Osteocyte (in vitro differentiated cells): ENCODE measurements at regions not wholly inside any gene's neighbourhood (a gene's known extent, or its start where the extent isn't known, plus 50 kb on each side); places are given as distances from the start of the nearest gene placed in this dataset.
A peak's percentile ranks its signal among the peaks of the same experiment; 100 is the strongest.

Source experiments
- DNase-seq: peaks from one replicate; pipeline ENCODE4 v3.0.0; 2021; ENCODE audit warnings: mixed read lengths; ENCODE audit not compliant: unreplicated experiment; ENCODE audit errors: extremely low spot score
- H3K27ac Mint-ChIP-seq: one replicate; pipeline ENCODE4 v1.8.0; 2021; ENCODE audit warnings: mild to moderate bottlenecking, mixed read lengths; ENCODE audit not compliant: unreplicated experiment
- H3K27me3 Mint-ChIP-seq: one replicate; pipeline ENCODE4 v1.8.0; 2021; ENCODE audit warnings: mixed read lengths; ENCODE audit not compliant: unreplicated experiment
- H3K36me3 Mint-ChIP-seq: one replicate; pipeline ENCODE4 v1.8.0; 2021; ENCODE audit warnings: mixed read lengths; ENCODE audit not compliant: unreplicated experiment
- H3K4me1 Mint-ChIP-seq: one replicate; pipeline ENCODE4 v1.8.0; 2021; ENCODE audit warnings: mixed read lengths; ENCODE audit not compliant: unreplicated experiment
- H3K4me3 Mint-ChIP-seq: one replicate; pipeline ENCODE4 v1.8.0; 2021; ENCODE audit warnings: mild to moderate bottlenecking, moderate library complexity, mixed read lengths; ENCODE audit not compliant: unreplicated experiment
- H3K9me3 Mint-ChIP-seq: one replicate; pipeline ENCODE4 v1.8.0; 2021; ENCODE audit warnings: mixed read lengths; ENCODE audit not compliant: unreplicated experiment
- TF ChIP-seq, protein P1 (sequence below): fragments of 200-600 bp; sonication (generic); IDR thresholded peaks from 2 replicates; pipeline ENCODE4 v1.5.0; 2021; ENCODE audit warnings: antibody characterized with exemption, mild to moderate bottlenecking, moderate library complexity

DNA sequence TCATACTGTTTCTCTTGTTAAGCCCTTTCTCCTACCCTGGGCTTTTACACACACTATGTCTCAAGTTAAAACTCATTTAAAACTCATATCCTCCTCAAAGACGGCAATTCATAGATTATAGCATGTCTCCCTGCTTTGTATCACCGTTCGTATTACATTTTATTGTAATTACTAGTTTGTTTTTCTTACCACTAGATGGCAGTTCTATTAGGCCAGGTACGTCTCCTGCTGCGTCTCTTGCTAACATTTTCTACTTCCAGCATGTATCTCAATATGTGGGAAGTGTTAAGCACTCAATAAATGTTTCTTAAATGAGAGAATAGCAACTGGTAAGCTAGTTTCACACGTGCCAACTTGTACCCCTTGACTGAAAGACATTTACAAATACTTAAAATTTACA lies 450.3 kb upstream of the PCDH7 start:
- Mint-ChIP-seq H3K27me3 (no peaks in the 10 kb centered on the region), H3K27ac (no peak overlapping the region), H3K36me3 (peaks cover 2% of the 10 kb centered on the region), H3K4me1 (peaks cover 8% of the 10 kb centered on the region), H3K4me3 (no peak overlapping the region), H3K9me3 (peaks cover 13% of the 10 kb centered on the region)
- no peak for DNase-seq
- TF ChIP-seq, protein P1, sequence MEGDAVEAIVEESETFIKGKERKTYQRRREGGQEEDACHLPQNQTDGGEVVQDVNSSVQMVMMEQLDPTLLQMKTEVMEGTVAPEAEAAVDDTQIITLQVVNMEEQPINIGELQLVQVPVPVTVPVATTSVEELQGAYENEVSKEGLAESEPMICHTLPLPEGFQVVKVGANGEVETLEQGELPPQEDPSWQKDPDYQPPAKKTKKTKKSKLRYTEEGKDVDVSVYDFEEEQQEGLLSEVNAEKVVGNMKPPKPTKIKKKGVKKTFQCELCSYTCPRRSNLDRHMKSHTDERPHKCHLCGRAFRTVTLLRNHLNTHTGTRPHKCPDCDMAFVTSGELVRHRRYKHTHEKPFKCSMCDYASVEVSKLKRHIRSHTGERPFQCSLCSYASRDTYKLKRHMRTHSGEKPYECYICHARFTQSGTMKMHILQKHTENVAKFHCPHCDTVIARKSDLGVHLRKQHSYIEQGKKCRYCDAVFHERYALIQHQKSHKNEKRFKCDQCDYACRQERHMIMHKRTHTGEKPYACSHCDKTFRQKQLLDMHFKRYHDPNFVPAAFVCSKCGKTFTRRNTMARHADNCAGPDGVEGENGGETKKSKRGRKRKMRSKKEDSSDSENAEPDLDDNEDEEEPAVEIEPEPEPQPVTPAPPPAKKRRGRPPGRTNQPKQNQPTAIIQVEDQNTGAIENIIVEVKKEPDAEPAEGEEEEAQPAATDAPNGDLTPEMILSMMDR: peak; percentile 40

DNA sequence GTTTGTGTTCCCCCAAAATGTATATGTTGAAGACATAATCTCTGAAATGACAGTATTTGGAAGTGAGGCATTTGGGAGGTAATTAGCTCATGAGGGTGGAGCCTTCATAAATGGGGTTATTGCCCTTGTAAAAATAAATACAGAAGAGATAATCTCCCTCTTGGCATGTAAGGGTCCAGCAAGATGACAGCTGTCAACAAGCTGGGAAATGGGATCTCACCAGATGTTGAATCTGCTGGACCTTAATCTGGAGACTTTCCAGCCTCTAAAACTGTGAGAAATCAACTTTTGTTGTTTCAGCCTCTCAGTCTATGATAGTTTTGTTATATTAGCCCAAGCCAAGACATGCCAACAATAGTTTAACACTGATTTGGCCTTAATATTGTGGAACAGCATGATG lies 438.2 kb upstream of the PCDH7 start:
- TF ChIP-seq, protein P1: no peak
- Mint-ChIP-seq H3K4me1 (peaks cover 42% of the 10 kb centered on the region), H3K9me3 (no peaks in the 10 kb centered on the region), H3K27me3 (no peaks in the 10 kb centered on the region), H3K4me3 (no peak overlapping the region), H3K36me3 (no peaks in the 10 kb centered on the region), H3K27ac (peak overlapping the region; percentile 77)
- DNase-seq: no peak

DNA sequence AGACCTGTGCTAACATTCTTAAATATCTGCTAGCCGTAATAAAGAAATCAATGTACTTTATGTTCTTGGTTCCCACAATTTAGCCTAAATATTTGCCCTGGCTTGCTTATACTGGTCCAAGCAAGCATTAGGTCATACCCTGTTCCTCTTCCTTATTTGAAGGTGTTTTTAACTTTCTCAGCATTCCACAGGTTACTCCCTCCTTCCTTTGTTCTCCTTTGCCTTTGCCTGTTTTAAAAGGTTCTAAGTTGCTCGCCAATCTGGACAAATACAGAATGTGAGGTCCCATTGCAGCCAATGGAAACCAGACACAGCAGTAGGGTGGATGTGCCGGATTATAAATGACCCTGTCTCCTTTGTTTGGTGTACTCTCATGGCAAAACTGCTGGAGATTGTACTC lies 436.8 kb upstream of the PCDH7 start:
- Mint-ChIP-seq H3K27me3 (no peaks in the 10 kb centered on the region), H3K4me1 (peaks cover 45% of the 10 kb centered on the region), H3K4me3 (no peak overlapping the region), H3K36me3 (no peaks in the 10 kb centered on the region), H3K9me3 (no peaks in the 10 kb centered on the region), H3K27ac (peak overlapping the region; percentile 40)
- DNase-seq: no peak
- TF ChIP-seq, protein P1: no peak

DNA sequence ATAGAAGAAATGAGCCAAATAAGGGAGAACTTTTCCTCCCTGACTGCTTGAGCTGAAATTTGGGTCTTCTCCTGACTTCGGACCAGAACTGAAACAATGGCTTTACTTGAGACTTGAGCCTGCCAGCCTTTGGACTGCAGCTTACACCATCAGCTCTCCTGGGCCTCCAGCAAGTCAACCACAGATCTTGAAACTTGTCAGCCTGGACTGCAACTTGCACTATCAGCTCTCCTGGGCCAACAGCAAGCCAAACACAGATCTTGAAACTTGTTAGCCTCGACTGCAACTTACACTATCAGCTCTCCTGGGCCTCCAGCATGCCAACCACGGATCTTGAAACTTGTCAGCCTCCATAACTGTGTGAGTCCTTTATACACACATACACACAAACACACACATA lies 425.9 kb upstream of the PCDH7 start:
- Mint-ChIP-seq H3K27me3 (no peaks in the 10 kb centered on the region), H3K4me3 (no peak overlapping the region), H3K36me3 (no peaks in the 10 kb centered on the region), H3K27ac (no peak overlapping the region), H3K9me3 (peaks cover 3% of the 10 kb centered on the region), H3K4me1 (peaks cover 7% of the 10 kb centered on the region)
- TF ChIP-seq, protein P1: no peak
- no peak for DNase-seq

DNA sequence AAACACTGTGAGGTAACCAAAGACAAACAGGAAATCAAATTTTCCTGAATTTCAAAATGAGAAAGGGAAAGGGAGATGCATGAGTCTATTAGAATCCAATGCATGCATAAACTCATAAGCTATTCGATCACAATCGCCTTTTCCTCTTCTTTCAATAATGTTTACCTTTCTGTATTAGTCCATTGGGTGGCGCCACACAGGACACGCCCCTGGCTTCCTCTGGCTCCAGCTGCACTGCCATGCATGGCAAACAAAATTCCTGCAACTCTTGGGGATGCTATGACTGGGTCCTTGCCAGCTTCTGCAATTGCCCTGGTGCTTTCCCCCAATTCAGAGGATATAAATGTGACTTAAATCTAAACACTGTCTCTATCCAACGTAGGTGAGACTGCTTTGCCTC lies 424.5 kb upstream of the PCDH7 start:
- H3K4me1 Mint-ChIP-seq: no peaks in the 10 kb centered on the region
- H3K4me3 Mint-ChIP-seq: no peak overlapping the region
- no peak overlapping the region for H3K27ac Mint-ChIP-seq
- H3K27me3 Mint-ChIP-seq: no peaks in the 10 kb centered on the region
- no peak for DNase-seq
- peaks cover 5% of the 10 kb centered on the region for H3K9me3 Mint-ChIP-seq
- TF ChIP-seq, protein P1: no peak
- H3K36me3 Mint-ChIP-seq: no peaks in the 10 kb centered on the region
